ENCODE measurements at regions not wholly inside any gene's neighbourhood (a gene's known extent, or its start where the extent isn't known, plus 50 kb on each side); places are given as distances from the start of the nearest gene placed in this dataset.
"Not testable (repeated sequence)": the region's sequence is repeated elsewhere in the genome, so short reads cannot be mapped to it uniquely, and the experiment has no call there.

- DNase-seq: no peak
Observed at GRCh38 chr2:238599549-238600505, 173.1 kb downstream of the ASB1 start.

DNA sequence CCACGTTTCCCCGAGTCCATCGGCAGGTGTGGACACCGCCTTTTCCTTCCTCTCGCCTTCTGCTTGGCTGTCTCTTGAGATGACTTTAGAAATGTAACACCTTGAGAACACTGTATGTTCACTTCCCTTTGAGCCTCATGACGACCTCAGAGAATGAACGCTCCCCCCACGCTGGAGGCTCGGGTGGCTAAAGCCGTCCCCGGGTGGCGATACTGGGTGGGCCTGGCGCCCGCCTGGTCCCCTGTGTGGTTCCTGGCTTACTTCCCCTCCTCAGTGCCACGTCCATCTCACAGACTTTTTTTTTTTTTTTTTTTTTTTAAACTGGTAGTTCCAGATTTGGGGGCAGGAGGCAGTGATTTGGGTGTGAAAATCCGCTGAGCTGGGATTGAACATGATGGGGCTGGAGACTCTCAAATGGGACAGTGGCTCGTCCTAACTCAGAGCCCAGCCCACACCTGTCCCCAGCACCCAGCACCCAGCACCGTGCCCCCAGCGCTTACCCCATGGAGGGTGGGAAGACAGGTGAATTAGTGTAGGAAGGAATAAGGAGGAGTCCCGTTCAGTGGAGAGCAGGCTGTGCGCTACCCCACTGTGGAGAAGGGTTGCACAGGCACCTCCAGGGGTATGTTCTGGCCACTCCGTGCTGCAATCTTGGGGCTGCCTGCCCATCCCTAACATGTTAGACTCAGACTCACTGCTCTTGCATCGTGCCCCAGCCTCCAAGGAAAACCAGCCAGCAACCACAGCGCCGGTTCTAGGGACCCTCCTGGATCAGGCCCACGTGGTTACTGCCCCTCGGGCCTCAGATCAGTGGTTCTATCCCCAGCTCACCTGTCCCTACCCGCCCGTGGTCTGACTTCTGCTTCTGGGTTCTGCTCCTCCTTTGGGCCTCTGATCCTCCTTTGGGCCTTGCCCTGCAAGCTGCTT, 174.0 kb downstream of the ASB1 start:
- DNase-seq: no peak

GRCh38 chr2:238601433-238602222, 174.9 kb downstream of the ASB1 start:
- DNase-seq: no peak

DNA sequence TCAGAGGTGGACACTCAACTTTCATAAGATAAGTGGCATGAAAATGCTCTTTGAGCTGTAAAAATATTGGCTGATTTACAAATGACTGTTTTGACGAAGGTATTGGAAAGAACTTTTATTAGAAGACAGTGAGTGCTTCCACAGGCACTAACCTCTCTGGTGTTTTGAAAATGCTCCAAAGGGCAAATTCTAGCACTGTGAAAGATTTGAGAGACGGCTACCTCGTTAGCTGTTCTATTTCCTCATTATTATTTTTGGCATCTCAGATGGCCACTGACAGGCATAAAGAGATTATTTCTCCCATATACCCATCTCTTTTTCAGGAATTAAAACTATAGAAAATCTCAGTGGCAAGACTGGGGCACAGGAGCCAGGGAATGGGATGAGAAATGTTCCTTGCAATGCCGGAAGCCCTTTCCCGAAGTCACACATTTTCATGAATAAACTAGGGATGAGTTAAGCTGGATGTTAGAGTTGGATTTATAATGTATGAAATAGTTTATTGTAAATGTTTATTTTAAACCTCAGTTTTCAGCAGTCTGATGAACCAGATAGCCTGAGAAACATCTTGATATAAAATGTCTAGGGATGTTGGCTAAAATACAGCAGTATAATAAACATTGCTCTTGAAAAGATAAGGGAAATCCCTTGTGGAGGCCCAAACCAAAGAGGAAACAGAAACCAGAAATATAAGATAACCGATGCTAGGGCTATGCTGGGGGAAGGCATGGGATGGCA, 175.7 kb downstream of the ASB1 start:
- DNase-seq: no peak

- DNase-seq: no peak
Observed at GRCh38 chr2:238603596-238603995, 176.9 kb downstream of the ASB1 start.

DNA sequence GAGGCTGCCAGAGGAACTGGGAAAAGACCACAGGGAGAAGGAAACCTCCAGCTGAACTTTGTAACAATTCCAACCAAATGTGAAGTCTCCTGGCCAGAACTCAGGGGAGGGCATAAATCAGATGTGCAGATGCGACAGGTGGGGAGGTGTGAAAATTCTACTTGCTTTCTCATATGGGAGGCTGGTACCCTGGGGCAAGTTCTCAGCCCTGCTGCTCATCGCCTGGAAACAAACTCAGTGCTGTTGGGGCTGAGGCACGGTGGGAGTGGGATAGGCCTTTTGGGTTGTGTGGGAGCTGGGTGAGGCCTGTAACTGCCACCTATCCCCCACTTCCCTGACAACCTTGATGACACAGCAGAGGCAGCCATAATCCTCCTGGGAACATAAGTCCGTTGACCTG, 179.6 kb downstream of the ASB1 start:
- DNase-seq: no peak

DNA sequence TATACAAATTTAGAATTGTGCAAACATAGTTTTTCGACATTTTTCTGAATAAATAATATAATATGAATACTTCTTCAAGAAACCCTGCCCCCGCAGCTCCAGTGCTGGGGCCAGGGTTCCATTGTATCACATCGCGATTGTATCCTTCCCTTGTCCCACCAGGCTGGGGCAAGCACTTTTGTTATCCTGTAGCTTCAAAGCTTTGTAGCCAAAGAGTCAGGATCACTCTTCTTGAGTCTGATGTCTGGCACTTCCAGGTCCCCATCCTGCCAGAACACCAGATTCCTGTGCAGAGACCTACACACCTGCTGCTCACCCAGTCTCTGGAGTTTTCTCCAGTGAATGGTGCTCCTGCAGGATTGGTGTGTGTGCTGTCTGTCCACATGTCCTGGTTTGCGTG, 186.9 kb downstream of the ASB1 start:
- DNase-seq: no peak

GRCh38 chr2:238614376-238614775, 187.6 kb downstream of the ASB1 start:
- no peak for DNase-seq

DNA sequence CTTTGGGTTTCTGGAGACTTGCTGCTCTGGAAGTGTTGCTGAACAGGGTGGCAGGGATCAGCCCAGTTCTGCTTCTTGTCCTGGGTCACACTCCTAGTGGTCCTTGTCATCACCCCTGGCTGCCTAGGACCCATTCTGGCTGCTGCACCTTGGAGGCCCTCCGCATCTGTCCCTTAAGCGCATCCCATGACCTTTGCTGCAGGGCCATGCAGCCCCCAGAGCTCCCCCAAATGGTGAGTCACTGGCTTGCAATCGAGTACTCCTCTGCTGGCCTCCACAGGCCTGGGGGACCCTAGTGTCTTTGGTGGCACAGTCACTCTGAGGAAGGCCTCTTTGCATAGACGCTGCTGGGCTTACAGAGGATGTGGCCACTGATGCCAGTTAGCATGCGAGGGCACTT, 188.5 kb downstream of the ASB1 start:
- no peak for DNase-seq

- DNase-seq: no peak
Observed at GRCh38 chr2:238616681-238617080, 190.0 kb downstream of the ASB1 start.

GRCh38 chr2:238618494-238619283, 192.0 kb downstream of the ASB1 start:
- not testable (repeated sequence) for DNase-seq

DNA sequence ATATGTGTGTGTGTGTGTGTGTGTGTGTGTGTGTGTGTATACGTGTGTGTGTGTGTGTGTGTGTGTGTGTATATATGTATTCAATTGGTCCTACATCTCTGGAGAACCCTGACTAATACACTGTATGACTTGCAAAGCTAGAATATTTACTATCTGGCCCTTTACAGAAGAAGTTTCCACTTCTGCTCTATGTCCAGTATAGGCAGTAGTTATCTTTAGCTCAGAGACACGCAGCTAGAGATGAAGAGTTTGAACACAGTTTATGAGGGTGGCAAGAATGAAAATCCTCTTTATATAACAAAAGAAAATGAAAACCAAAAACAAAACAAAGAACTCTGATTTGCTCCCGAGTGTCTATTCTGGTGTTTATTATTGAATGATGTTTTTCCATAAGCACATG, 201.2 kb downstream of the ASB1 start:
- no peak for DNase-seq

DNA sequence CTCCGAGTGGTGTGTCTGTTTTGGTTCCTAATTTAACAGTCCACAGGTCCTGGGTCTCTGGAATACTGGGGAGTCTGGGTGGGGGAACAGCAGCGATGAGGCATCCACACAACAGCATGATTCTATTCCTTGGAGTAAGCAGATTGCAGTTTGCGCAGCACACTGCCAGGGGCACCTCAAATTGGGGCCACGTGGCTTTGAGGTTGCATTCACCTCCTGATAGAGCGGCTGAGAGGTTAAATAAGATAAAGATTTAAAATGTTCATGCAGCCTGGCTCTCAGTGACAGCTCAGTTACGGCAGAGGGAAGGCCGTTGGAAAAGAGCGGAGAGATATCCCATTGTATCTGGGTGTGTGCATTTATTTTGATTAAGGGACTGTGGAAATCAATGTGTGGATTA, 202.3 kb downstream of the ASB1 start:
- DNase-seq: no peak

GRCh38 chr2:238631491-238632180, 204.9 kb downstream of the ASB1 start:
- DNase-seq: no peak

DNA sequence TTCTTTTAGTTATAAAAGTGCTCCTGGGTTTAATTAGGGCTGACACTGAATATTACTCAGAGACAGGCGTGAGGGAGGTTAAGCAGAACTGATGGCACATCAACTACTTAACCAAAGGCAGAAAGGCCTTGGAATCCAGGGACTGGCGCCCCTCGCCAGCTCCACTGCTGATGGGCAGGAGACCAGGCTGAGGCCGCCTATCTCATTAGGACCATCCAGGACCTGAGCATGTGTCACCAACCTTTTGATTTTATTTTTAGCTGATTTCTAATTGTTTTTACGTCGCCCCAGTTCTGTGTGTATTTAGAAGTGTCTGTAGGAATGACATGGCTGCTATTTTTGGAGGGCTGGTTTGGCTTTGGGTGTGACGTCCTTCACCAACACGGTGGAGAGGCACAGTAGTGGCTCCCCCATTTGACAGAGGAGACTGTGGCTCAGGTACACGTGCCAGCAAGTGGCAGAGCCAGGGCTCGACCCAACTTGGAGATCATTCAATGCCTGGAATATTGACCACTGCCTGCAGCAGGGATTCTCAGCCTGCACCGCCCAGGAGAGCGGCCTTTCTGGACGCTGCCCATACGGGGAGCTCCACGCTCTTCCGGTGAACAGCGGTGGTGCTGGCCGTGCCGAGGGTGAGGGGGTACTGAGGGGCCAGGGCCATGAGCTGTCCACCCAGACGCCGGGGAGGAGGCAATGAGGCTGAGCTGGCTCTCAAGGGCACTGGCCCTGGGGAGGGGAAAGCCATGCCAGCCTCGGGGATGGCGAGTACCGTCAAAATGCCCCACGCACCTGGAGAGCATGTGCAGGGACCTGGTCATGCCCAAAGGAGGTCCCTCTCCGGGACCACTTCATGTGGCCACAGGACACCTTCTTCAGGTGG, 205.7 kb downstream of the ASB1 start:
- no peak for DNase-seq

GRCh38 chr2:238633426-238634328, 206.9 kb downstream of the ASB1 start:
- DNase-seq: no peak

- DNase-seq: no peak
Observed at GRCh38 chr2:238634701-238635357, 208.1 kb downstream of the ASB1 start.
